HG02885 (cell line): ENCODE measurements at regions not wholly inside any gene's neighbourhood (a gene's known extent, or its start where the extent isn't known, plus 50 kb on each side); places are given as distances from the start of the nearest gene placed in this dataset.
A peak's percentile ranks its signal among the peaks of the same experiment; 100 is the strongest.
"Not testable (repeated sequence)": the region's sequence is repeated elsewhere in the genome, so short reads cannot be mapped to it uniquely, and the experiment has no call there.

ENCODE experiments used
- ATAC-seq: cut with Tn5 transposase; IDR thresholded peaks from one replicate; pipeline ENCODE4 v1.9.1; 2021; ENCODE audit warnings: mild to moderate bottlenecking; ENCODE audit not compliant: unreplicated experiment, poor library complexity

- no peak for ATAC-seq
These were observed 110.1 kb upstream of the GRM7 start for GRCh38 chr3:6750782-6751181.

GRCh38 chr3:6753536-6753935, 107.4 kb upstream of the GRM7 start:
- ATAC-seq, result no peak

GRCh38 chr3:6769532-6770396, 91.2 kb upstream of the GRM7 start:
- not testable (repeated sequence) for ATAC-seq

- no peak for ATAC-seq
These were observed 90.6 kb upstream of the GRM7 start for GRCh38 chr3:6770397-6770690.

- ATAC-seq, result no peak
These were observed 89.7 kb upstream of the GRM7 start for GRCh38 chr3:6771171-6771570.

GRCh38 chr3:6779140-6779539, 81.8 kb upstream of the GRM7 start:
- ATAC-seq, result no peak

GRCh38 chr3:6781092-6781491, 79.8 kb upstream of the GRM7 start:
- no peak for ATAC-seq

- no peak for ATAC-seq
These were observed 75.2 kb upstream of the GRM7 start for GRCh38 chr3:6785726-6786125.

- ATAC-seq, result no peak
These were observed 69.8 kb upstream of the GRM7 start for GRCh38 chr3:6791161-6791560.

- peak; percentile 91 for ATAC-seq
These were observed 61.5 kb upstream of the GRM7 start for GRCh38 chr3:6799264-6799915.

- ATAC-seq, result no peak
These were observed 57.3 kb upstream of the GRM7 start for GRCh38 chr3:6803619-6804018.

- no peak for ATAC-seq
These were observed 55.7 kb upstream of the GRM7 start for GRCh38 chr3:6805236-6805635.

GRCh38 chr3:6806991-6807390, 53.9 kb upstream of the GRM7 start:
- no peak for ATAC-seq

- ATAC-seq, result no peak
These were observed 52.8 kb upstream of the GRM7 start for GRCh38 chr3:6807967-6808588.

- no peak for ATAC-seq
These were observed 51.6 kb upstream of the GRM7 start for GRCh38 chr3:6809349-6809748.
